NB4 (cell line): ENCODE measurements at regions not wholly inside any gene's neighbourhood (a gene's known extent, or its start where the extent isn't known, plus 50 kb on each side); places are given as distances from the start of the nearest gene placed in this dataset.

Source experiments
- CTCF ChIP-seq: IDR thresholded peaks from one replicate; pipeline ENCODE4 v1.5.1; 2012; ENCODE audit warnings: low read depth, low read length
- MAX ChIP-seq: IDR thresholded peaks from 2 replicates; pipeline ENCODE4 v1.6.1; 2011; ENCODE audit warnings: low read depth, low read length
- MYC ChIP-seq: IDR thresholded peaks from 2 replicates; pipeline ENCODE4 v1.6.1; 2011; ENCODE audit warnings: low read depth, low read length
- POLR2A ChIP-seq: IDR thresholded peaks from 2 replicates; pipeline ENCODE4 v1.6.1; 2011; ENCODE audit warnings: mild to moderate bottlenecking; ENCODE audit not compliant: insufficient read length; ENCODE audit errors: extremely low read depth

- TF ChIP-seq CTCF (no peak), POLR2A (no peak), MAX (no peak), MYC (no peak)
These were observed 464.2 kb downstream of the EBF1 start for GRCh38 chr5:158635565-158635964.
